ENCODE measurements at regions not wholly inside any gene's neighbourhood (a gene's known extent, or its start where the extent isn't known, plus 50 kb on each side); places are given as distances from the start of the nearest gene placed in this dataset.

DNA sequence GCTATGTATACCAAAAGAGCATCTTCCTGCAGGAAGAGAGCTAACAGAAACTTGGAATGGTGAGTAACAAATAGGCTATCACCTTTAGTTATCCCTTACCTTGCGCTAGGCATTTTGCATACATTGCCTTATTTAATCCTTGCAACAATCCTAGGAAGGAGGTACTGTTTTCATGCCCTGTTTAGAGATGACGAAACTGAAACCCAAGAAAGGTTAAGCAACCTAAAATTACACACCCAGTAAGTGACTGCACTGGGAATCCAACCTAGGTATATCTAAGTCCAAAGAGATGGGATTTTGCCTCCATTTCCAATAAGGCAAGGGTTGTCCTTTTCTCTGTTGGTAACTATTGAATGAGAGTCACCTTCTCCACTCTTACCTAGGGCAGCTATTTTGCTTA lies 144.5 kb downstream of the TM2D1 start:
- no peaks in the 10 kb centered on the region for H4K20me1 ChIP-seq (ENCODE audit: insufficient read depth)
- H3K9me2 ChIP-seq (ENCODE audit: insufficient read depth): no peaks in the 10 kb centered on the region
- DNase-seq: no peak
- H3K9ac ChIP-seq: no peak overlapping the region
- H3K36me3 ChIP-seq (ENCODE audit: low read depth): no peaks in the 10 kb centered on the region
- 67 to 69% methylated on average over 2 of the region's 2 CpGs for WGBS, 2 experiments (ENCODE audit: low coverage in 1 of 2, low lambda C conversion rate in 2 of 2, missing lambda C conversion rate in 2 of 2)
- no peaks in the 10 kb centered on the region for H3K4me1 ChIP-seq (ENCODE audit: insufficient read depth)
- TF ChIP-seq EZH2phosphoT487 (IDR thresholded peaks at IDR 0.05; ENCODE audit: insufficient read depth, low read depth) (no peak), EZH2 (IDR thresholded peaks at IDR 0.05; ENCODE audit: insufficient read depth, poor library complexity, severe bottlenecking) (no peak)
- no peak overlapping the region for H2AFZ ChIP-seq
- in situ Hi-C loops (cut with MboI): no loop called here
- no peak overlapping the region for H3K27ac ChIP-seq
- H3K27me3 ChIP-seq (replicated peaks; ENCODE audit: insufficient read depth): no peaks in the 10 kb centered on the region
- H3K4me2 ChIP-seq (ENCODE audit: unreplicated experiment): no peak overlapping the region
- no peak overlapping the region for H3K4me3 ChIP-seq
- no peaks in the 10 kb centered on the region for H3K9me3 ChIP-seq (ENCODE audit: low read depth)
- no peaks in the 10 kb centered on the region for H3K79me2 ChIP-seq (ENCODE audit: insufficient read depth)
- no peaks in the 10 kb centered on the region for H3F3A ChIP-seq (ENCODE audit: insufficient read depth)

GRCh38 chr1:61579802-61580201 lies 145.1 kb downstream of the TM2D1 start:
- no peaks in the 10 kb centered on the region for H4K20me1 ChIP-seq (ENCODE audit: insufficient read depth)
- no peaks in the 10 kb centered on the region for H3K9me3 ChIP-seq (ENCODE audit: low read depth)
- no peaks in the 10 kb centered on the region for H3K9me2 ChIP-seq (ENCODE audit: insufficient read depth)
- no peak overlapping the region for H3K4me2 ChIP-seq (ENCODE audit: unreplicated experiment)
- H2AFZ ChIP-seq: no peak overlapping the region
- no peak overlapping the region for H3K4me3 ChIP-seq
- no peak overlapping the region for H3K27ac ChIP-seq
- no peaks in the 10 kb centered on the region for H3F3A ChIP-seq (ENCODE audit: insufficient read depth)
- H3K27me3 ChIP-seq (replicated peaks; ENCODE audit: insufficient read depth): no peaks in the 10 kb centered on the region
- no peaks in the 10 kb centered on the region for H3K79me2 ChIP-seq (ENCODE audit: insufficient read depth)
- H3K9ac ChIP-seq: no peak overlapping the region
- no peaks in the 10 kb centered on the region for H3K4me1 ChIP-seq (ENCODE audit: insufficient read depth)
- WGBS, 2 experiments (ENCODE audit: low coverage in 1 of 2, low lambda C conversion rate in 2 of 2, missing lambda C conversion rate in 2 of 2): 96% methylated on average over 1 of the region's 1 CpG
- TF ChIP-seq EZH2 (IDR thresholded peaks at IDR 0.05; ENCODE audit: insufficient read depth, poor library complexity, severe bottlenecking) (no peak), EZH2phosphoT487 (IDR thresholded peaks at IDR 0.05; ENCODE audit: insufficient read depth, low read depth) (no peak)
- no peaks in the 10 kb centered on the region for H3K36me3 ChIP-seq (ENCODE audit: low read depth)
- no peak for DNase-seq
- in situ Hi-C loops (cut with MboI): no loop called here

- Histone ChIP-seq H3K9ac (no peak overlapping the region), H3K79me2 (ENCODE audit: insufficient read depth) (no peaks in the 10 kb centered on the region), H3K27ac (no peak overlapping the region), H4K20me1 (ENCODE audit: insufficient read depth) (no peaks in the 10 kb centered on the region), H3F3A (ENCODE audit: insufficient read depth) (no peaks in the 10 kb centered on the region), H3K9me2 (ENCODE audit: insufficient read depth) (no peaks in the 10 kb centered on the region), H3K27me3 (replicated peaks; ENCODE audit: insufficient read depth) (no peaks in the 10 kb centered on the region), H3K36me3 (ENCODE audit: low read depth) (no peaks in the 10 kb centered on the region), H3K9me3 (ENCODE audit: low read depth) (no peaks in the 10 kb centered on the region), H3K4me2 (ENCODE audit: unreplicated experiment) (no peak overlapping the region), H2AFZ (no peak overlapping the region), H3K4me3 (no peak overlapping the region), H3K4me1 (ENCODE audit: insufficient read depth) (no peaks in the 10 kb centered on the region)
- no peak for TF ChIP-seq EZH2 (IDR thresholded peaks at IDR 0.05; ENCODE audit: insufficient read depth, poor library complexity, severe bottlenecking)
- no peak for TF ChIP-seq EZH2phosphoT487 (IDR thresholded peaks at IDR 0.05; ENCODE audit: insufficient read depth, low read depth)
- no peak for DNase-seq
- in situ Hi-C loops (cut with MboI): no loop called here
- WGBS, 2 experiments (ENCODE audit: low coverage in 1 of 2, low lambda C conversion rate in 2 of 2, missing lambda C conversion rate in 2 of 2): 51 to 55% methylated on average over 3 of the region's 3 CpGs
These were observed 152.9 kb downstream of the TM2D1 start for GRCh38 chr1:61572046-61572445.

DNA sequence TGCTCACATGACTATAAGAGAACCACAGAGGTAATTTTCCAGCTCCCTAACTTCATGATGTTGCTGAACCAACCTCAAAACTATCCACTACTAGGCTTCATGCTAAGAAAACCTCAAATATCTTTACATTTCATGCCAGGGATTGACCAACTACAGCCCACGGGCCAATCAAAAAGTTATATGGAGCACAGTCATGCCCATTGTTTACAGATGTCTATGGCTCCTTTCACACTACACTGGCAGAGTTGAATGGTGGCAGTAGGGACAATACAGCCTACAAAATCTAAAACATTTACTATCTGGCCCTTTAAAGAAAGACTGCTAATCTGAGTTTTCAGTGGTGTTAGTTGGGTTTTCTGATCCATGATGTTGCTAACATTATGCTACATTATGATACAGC lies 154.8 kb downstream of the TM2D1 start:
- H2AFZ ChIP-seq: no peak overlapping the region
- 54 to 71% methylated on average over 1 of the region's 1 CpG for WGBS, 2 experiments (ENCODE audit: low coverage in 1 of 2, low lambda C conversion rate in 2 of 2, missing lambda C conversion rate in 2 of 2)
- no peaks in the 10 kb centered on the region for H3K79me2 ChIP-seq (ENCODE audit: insufficient read depth)

DNA sequence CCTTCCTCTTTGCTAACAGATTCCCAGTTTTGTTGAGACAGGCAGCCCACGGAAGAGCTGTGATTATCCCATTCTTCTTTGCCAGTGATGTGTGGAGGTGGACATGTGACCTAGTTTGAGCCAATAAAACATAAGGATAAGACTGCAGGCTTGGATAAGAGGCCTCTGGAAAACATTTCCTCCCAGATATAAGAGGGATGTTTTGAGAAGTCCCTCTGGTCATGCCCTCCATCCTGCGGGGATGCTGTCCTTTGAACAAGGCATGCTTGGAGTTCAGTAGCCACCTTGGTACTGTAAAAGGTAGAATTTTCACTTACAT lies 155.7 kb downstream of the TM2D1 start:
- Histone ChIP-seq H3K9ac (no peak overlapping the region), H3K4me2 (ENCODE audit: unreplicated experiment) (no peak overlapping the region), H3K9me3 (ENCODE audit: low read depth) (no peaks in the 10 kb centered on the region), H4K20me1 (ENCODE audit: insufficient read depth) (no peaks in the 10 kb centered on the region), H3K4me1 (ENCODE audit: insufficient read depth) (no peaks in the 10 kb centered on the region), H3K27me3 (replicated peaks; ENCODE audit: insufficient read depth) (no peaks in the 10 kb centered on the region), H3K27ac (no peak overlapping the region), H3K79me2 (ENCODE audit: insufficient read depth) (no peaks in the 10 kb centered on the region), H3F3A (ENCODE audit: insufficient read depth) (no peaks in the 10 kb centered on the region), H3K9me2 (ENCODE audit: insufficient read depth) (no peaks in the 10 kb centered on the region), H3K4me3 (no peak overlapping the region), H3K36me3 (ENCODE audit: low read depth) (no peaks in the 10 kb centered on the region), H2AFZ (no peak overlapping the region)
- 50 to 52% methylated on average over 2 of the region's 2 CpGs for WGBS, 2 experiments (ENCODE audit: low coverage in 1 of 2, low lambda C conversion rate in 2 of 2, missing lambda C conversion rate in 2 of 2)
- TF ChIP-seq EZH2phosphoT487 (IDR thresholded peaks at IDR 0.05; ENCODE audit: insufficient read depth, low read depth) (no peak), EZH2 (IDR thresholded peaks at IDR 0.05; ENCODE audit: insufficient read depth, poor library complexity, severe bottlenecking) (no peak)
- in situ Hi-C loops (cut with MboI): no loop called here
- no peak for DNase-seq

More for the DNA sequence above, 154.8 kb downstream of the TM2D1 start:
- no peak overlapping the region for H3K4me2 ChIP-seq (ENCODE audit: unreplicated experiment)
- H3K27ac ChIP-seq: no peak overlapping the region
- H3F3A ChIP-seq (ENCODE audit: insufficient read depth): no peaks in the 10 kb centered on the region
- no peaks in the 10 kb centered on the region for H3K9me2 ChIP-seq (ENCODE audit: insufficient read depth)
- H4K20me1 ChIP-seq (ENCODE audit: insufficient read depth): no peaks in the 10 kb centered on the region
- H3K9me3 ChIP-seq (ENCODE audit: low read depth): no peaks in the 10 kb centered on the region
- no peak overlapping the region for H3K9ac ChIP-seq
- no peak overlapping the region for H3K4me3 ChIP-seq
- DNase-seq: peak; percentile 8
- H3K27me3 ChIP-seq (replicated peaks; ENCODE audit: insufficient read depth): no peaks in the 10 kb centered on the region
- no peaks in the 10 kb centered on the region for H3K36me3 ChIP-seq (ENCODE audit: low read depth)
- in situ Hi-C loops (cut with MboI): no loop called here
- TF ChIP-seq EZH2phosphoT487 (IDR thresholded peaks at IDR 0.05; ENCODE audit: insufficient read depth, low read depth) (no peak), EZH2 (IDR thresholded peaks at IDR 0.05; ENCODE audit: insufficient read depth, poor library complexity, severe bottlenecking) (no peak)
- H3K4me1 ChIP-seq (ENCODE audit: insufficient read depth): no peaks in the 10 kb centered on the region

Data from GM23248 (cell line).